ENCODE measurements at regions not wholly inside any gene's neighbourhood (a gene's known extent, or its start where the extent isn't known, plus 50 kb on each side); places are given as distances from the start of the nearest gene placed in this dataset.

- H3K36me3 Mint-ChIP-seq (ENCODE audit: low read depth), result peaks cover 3% of the 10 kb centered on the region
- H3K4me3 Mint-ChIP-seq, result no peak overlapping the region
- H3K4me1 Mint-ChIP-seq (ENCODE audit: low read depth), result no peaks in the 10 kb centered on the region
- H3K9me3 Mint-ChIP-seq, result peaks cover 9% of the 10 kb centered on the region
- no peaks in the 10 kb centered on the region for H3K27me3 Mint-ChIP-seq
- H3K27ac Mint-ChIP-seq, result no peak overlapping the region
Observed at GRCh38 chr3:68186733-68187132, 532.3 kb upstream of the SUCLG2 start.

- H3K4me3 Mint-ChIP-seq, result no peak overlapping the region
- H3K4me1 Mint-ChIP-seq (ENCODE audit: low read depth), result no peaks in the 10 kb centered on the region
- peaks cover 11% of the 10 kb centered on the region for H3K36me3 Mint-ChIP-seq (ENCODE audit: low read depth)
- H3K9me3 Mint-ChIP-seq, result peaks cover 38% of the 10 kb centered on the region
- H3K27me3 Mint-ChIP-seq, result no peaks in the 10 kb centered on the region
- H3K27ac Mint-ChIP-seq, result no peak overlapping the region
Observed at GRCh38 chr3:68176600-68176999, 522.2 kb upstream of the SUCLG2 start.

- peaks cover 20% of the 10 kb centered on the region for H3K36me3 Mint-ChIP-seq (ENCODE audit: low read depth)
- H3K4me3 Mint-ChIP-seq, result no peak overlapping the region
- no peaks in the 10 kb centered on the region for H3K27me3 Mint-ChIP-seq
- no peak overlapping the region for H3K27ac Mint-ChIP-seq
- peaks cover 48% of the 10 kb centered on the region for H3K9me3 Mint-ChIP-seq
- H3K4me1 Mint-ChIP-seq (ENCODE audit: low read depth), result no peaks in the 10 kb centered on the region
Observed at GRCh38 chr3:68173012-68173634, 518.7 kb upstream of the SUCLG2 start.

DNA sequence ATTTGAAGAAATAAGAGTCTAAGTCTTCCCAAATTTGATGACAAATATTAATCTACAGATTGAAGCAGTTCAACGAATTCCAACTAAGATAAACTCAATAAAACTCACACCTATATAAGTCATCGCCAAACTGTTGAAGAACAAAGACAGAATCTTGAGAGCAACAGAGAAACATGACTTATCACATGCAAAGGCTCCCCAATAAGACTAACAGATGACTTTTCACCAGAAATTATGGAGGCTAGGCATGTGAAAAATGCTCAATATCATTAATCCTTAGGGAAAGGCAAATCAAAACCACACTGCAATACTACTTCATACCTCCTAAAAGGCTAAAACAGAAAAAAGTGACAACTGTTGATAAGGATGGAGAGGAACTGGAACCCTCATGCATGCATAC, 517.6 kb upstream of the SUCLG2 start:
- H3K36me3 Mint-ChIP-seq (ENCODE audit: low read depth), result peaks cover 20% of the 10 kb centered on the region
- H3K27ac Mint-ChIP-seq, result no peak overlapping the region
- H3K4me1 Mint-ChIP-seq (ENCODE audit: low read depth), result no peaks in the 10 kb centered on the region
- H3K9me3 Mint-ChIP-seq, result peaks cover 48% of the 10 kb centered on the region
- no peak overlapping the region for H3K4me3 Mint-ChIP-seq
- no peaks in the 10 kb centered on the region for H3K27me3 Mint-ChIP-seq

DNA sequence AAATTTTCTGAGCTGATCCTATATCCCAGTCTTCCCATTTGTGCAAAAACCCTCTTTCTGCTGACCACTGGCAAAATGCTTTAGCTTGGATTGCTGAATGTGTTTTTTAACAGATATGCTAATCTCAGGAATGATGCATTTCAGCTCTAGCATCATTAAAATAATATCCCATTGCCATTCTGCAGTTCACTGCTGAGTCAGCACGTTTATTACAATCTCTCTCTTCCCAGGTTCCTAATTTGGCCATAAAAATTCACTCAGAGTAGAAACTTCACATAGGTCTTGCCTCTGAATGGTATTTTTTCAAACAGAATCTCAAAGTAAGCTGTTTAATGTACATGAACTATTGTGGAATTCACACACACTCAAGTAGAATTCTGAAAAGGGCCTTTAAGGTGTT, 509.6 kb upstream of the SUCLG2 start:
- no peak overlapping the region for H3K4me3 Mint-ChIP-seq
- H3K27me3 Mint-ChIP-seq, result no peaks in the 10 kb centered on the region
- no peak overlapping the region for H3K27ac Mint-ChIP-seq
- H3K4me1 Mint-ChIP-seq (ENCODE audit: low read depth), result no peaks in the 10 kb centered on the region
- H3K36me3 Mint-ChIP-seq (ENCODE audit: low read depth), result no peaks in the 10 kb centered on the region
- no peaks in the 10 kb centered on the region for H3K9me3 Mint-ChIP-seq

DNA sequence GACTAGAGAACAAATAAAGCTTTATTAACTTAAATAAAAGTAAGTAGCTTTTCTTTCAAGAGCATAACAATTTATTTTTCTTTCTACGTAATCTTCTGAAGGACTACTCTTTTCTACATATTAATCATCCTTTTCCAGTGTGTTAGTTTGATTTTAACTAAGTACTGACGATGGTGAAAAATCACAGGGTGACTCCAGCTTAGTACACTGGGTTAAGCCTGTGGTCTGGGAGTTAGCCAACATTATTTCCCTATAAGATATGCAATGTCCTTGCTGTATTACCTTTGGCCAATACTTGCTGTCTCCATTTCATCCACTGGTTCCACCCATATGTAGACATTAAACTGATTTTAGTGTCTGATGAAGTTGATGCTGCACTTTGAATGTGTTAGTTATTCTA, 508.6 kb upstream of the SUCLG2 start:
- Mint-ChIP-seq H3K9me3 (no peaks in the 10 kb centered on the region), H3K4me3 (no peak overlapping the region), H3K36me3 (ENCODE audit: low read depth) (no peaks in the 10 kb centered on the region), H3K4me1 (ENCODE audit: low read depth) (no peaks in the 10 kb centered on the region), H3K27me3 (no peaks in the 10 kb centered on the region), H3K27ac (no peak overlapping the region)

DNA sequence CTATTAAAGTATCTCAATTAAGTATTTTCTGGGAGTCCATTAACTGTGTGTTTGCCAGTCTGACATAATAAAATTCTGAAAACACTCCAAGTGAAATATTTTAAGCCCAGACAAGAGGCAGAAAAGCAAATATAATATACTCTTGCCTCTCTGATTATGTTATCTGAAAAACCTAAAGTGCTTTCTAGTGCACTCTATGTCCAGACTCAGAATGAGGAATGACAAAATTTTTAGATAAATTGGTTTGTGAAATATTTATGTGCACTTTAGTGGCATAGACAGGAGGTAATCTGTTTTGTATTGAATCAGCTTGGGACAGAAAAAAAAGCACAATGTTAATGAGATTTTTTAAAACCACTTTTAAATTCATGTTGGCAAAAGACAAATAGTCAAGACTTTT, 508.2 kb upstream of the SUCLG2 start:
- Mint-ChIP-seq H3K27ac (no peak overlapping the region), H3K27me3 (no peaks in the 10 kb centered on the region), H3K4me1 (ENCODE audit: low read depth) (no peaks in the 10 kb centered on the region), H3K36me3 (ENCODE audit: low read depth) (no peaks in the 10 kb centered on the region), H3K9me3 (no peaks in the 10 kb centered on the region), H3K4me3 (no peak overlapping the region)

DNA sequence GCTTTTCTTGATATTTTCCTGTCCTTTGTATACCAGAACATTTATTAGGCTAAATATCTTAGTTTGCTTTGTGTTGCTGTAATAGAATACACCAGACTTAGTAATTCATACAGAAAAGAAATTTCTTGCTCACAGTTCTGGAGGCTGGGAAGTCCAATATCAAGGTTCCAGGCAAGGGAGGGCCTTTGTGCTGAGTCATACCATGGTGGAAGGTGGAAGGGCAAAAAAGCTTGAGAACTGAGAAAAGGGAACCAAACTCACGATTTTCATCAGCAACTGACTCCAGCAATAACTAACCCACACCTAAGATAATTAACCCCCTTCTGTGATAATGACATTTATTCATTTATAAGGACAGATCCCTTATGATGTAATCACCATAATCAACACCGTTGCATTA, 496.9 kb upstream of the SUCLG2 start:
- no peaks in the 10 kb centered on the region for H3K9me3 Mint-ChIP-seq
- no peaks in the 10 kb centered on the region for H3K4me1 Mint-ChIP-seq (ENCODE audit: low read depth)
- H3K36me3 Mint-ChIP-seq (ENCODE audit: low read depth), result no peaks in the 10 kb centered on the region
- H3K27me3 Mint-ChIP-seq, result no peaks in the 10 kb centered on the region
- no peak overlapping the region for H3K27ac Mint-ChIP-seq
- no peak overlapping the region for H3K4me3 Mint-ChIP-seq

- H3K9me3 Mint-ChIP-seq, result no peaks in the 10 kb centered on the region
- H3K27ac Mint-ChIP-seq, result no peak overlapping the region
- no peak overlapping the region for H3K4me3 Mint-ChIP-seq
- H3K36me3 Mint-ChIP-seq (ENCODE audit: low read depth), result no peaks in the 10 kb centered on the region
- no peaks in the 10 kb centered on the region for H3K27me3 Mint-ChIP-seq
- no peaks in the 10 kb centered on the region for H3K4me1 Mint-ChIP-seq (ENCODE audit: low read depth)
Observed at GRCh38 chr3:68148447-68148846, 494.0 kb upstream of the SUCLG2 start.

DNA sequence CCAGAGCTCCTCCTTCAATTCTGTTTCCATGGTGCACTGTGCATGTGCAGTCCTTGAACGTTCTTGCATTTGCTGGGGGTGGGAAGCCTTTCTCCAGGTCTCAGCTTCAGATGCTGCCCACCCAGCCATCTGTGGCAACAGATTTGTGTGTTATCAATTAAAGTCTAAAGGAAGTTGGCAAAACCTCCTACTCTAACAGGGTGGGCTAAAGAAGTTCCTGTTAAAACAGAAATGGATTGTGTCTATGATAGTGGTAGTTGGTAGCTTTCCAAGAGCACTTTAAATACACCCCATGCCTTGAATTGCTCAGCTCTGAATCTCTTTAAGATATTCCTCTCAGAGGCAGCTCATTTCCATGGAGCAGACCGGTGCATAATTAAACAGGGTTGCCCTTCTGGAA, 488.0 kb upstream of the SUCLG2 start:
- no peak overlapping the region for H3K27ac Mint-ChIP-seq
- H3K27me3 Mint-ChIP-seq, result no peaks in the 10 kb centered on the region
- H3K4me3 Mint-ChIP-seq, result no peak overlapping the region
- H3K9me3 Mint-ChIP-seq, result no peaks in the 10 kb centered on the region
- H3K4me1 Mint-ChIP-seq (ENCODE audit: low read depth), result no peaks in the 10 kb centered on the region
- H3K36me3 Mint-ChIP-seq (ENCODE audit: low read depth), result no peaks in the 10 kb centered on the region

DNA sequence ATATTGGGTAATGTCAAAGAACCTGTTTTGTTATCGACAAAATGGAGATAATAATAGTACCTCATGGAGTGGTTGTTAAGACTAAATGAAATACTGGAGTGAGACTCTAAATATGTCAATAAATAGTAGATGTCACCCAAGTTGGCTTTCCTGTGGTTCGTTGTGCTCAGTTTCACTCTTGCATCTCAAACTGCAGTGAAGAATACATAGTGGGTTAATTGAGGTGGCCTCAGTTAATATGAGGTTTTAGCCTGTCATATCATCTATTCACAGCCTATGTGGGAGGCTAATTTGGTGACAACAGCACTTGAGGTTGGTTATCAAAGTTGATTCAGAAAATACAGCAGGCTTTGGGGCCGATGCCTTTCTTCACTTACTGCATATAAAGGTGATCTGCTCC, 485.5 kb upstream of the SUCLG2 start:
- no peaks in the 10 kb centered on the region for H3K9me3 Mint-ChIP-seq
- H3K4me1 Mint-ChIP-seq (ENCODE audit: low read depth), result no peaks in the 10 kb centered on the region
- H3K27me3 Mint-ChIP-seq, result no peaks in the 10 kb centered on the region
- H3K36me3 Mint-ChIP-seq (ENCODE audit: low read depth), result no peaks in the 10 kb centered on the region
- no peak overlapping the region for H3K4me3 Mint-ChIP-seq
- no peak overlapping the region for H3K27ac Mint-ChIP-seq

- Mint-ChIP-seq H3K27ac (no peak overlapping the region), H3K9me3 (peaks cover 4% of the 10 kb centered on the region), H3K4me1 (ENCODE audit: low read depth) (no peaks in the 10 kb centered on the region), H3K27me3 (no peaks in the 10 kb centered on the region), H3K4me3 (no peak overlapping the region), H3K36me3 (ENCODE audit: low read depth) (no peaks in the 10 kb centered on the region)
Observed at GRCh38 chr3:68136411-68136810, 482.0 kb upstream of the SUCLG2 start.

DNA sequence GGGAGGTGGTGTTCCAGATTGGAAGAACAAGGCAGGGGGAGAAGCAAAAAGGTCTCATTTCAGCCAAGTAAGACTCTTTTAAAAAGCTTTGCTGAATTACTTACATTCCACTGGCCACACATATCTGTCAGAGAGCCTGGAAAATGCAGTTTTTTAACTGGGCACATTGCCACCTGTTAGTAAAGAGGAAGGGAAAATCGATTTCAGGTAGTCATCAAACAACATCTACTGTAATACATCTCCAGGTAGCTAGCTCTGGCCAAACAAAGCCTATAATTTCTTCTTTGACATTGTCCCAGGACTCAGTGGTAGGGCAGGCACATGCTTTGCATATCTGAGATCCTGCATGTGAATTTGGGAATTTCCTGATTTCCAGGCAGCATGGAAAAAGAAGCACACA, 480.7 kb upstream of the SUCLG2 start:
- H3K27ac Mint-ChIP-seq, result no peak overlapping the region
- H3K27me3 Mint-ChIP-seq, result no peaks in the 10 kb centered on the region
- H3K4me3 Mint-ChIP-seq, result no peak overlapping the region
- peaks cover 4% of the 10 kb centered on the region for H3K9me3 Mint-ChIP-seq
- H3K4me1 Mint-ChIP-seq (ENCODE audit: low read depth), result no peaks in the 10 kb centered on the region
- no peaks in the 10 kb centered on the region for H3K36me3 Mint-ChIP-seq (ENCODE audit: low read depth)

GRCh38 chr3:68129065-68129464, 474.7 kb upstream of the SUCLG2 start:
- no peak overlapping the region for H3K4me3 Mint-ChIP-seq
- H3K27ac Mint-ChIP-seq, result no peak overlapping the region
- peaks cover 4% of the 10 kb centered on the region for H3K9me3 Mint-ChIP-seq
- no peaks in the 10 kb centered on the region for H3K4me1 Mint-ChIP-seq (ENCODE audit: low read depth)
- no peaks in the 10 kb centered on the region for H3K36me3 Mint-ChIP-seq (ENCODE audit: low read depth)
- no peaks in the 10 kb centered on the region for H3K27me3 Mint-ChIP-seq

DNA sequence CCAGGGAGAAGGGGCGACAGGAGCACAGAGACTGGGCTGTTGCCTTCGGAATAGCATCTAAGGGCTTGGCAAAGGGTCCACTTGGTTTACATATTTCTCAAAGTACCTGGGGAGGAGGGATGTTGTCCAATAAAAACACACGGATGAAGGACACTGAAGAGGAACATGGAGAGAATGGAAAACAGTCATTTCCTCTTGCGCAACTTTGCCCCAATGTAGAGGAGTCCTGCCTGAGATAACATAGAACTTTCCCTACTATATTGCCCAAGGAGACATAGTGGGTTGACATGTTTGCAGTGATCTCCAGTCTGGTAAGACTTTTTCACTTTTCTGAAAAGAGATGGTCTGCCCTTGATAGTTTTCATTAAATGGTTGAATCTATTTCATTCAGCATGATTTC, 468.8 kb upstream of the SUCLG2 start:
- H3K27me3 Mint-ChIP-seq, result no peaks in the 10 kb centered on the region
- no peaks in the 10 kb centered on the region for H3K4me1 Mint-ChIP-seq (ENCODE audit: low read depth)
- no peak overlapping the region for H3K4me3 Mint-ChIP-seq
- H3K27ac Mint-ChIP-seq, result no peak overlapping the region
- H3K9me3 Mint-ChIP-seq, result no peaks in the 10 kb centered on the region
- no peaks in the 10 kb centered on the region for H3K36me3 Mint-ChIP-seq (ENCODE audit: low read depth)

- no peak overlapping the region for H3K27ac Mint-ChIP-seq
- no peaks in the 10 kb centered on the region for H3K36me3 Mint-ChIP-seq (ENCODE audit: low read depth)
- no peak overlapping the region for H3K4me3 Mint-ChIP-seq
- no peaks in the 10 kb centered on the region for H3K27me3 Mint-ChIP-seq
- H3K4me1 Mint-ChIP-seq (ENCODE audit: low read depth), result no peaks in the 10 kb centered on the region
- no peaks in the 10 kb centered on the region for H3K9me3 Mint-ChIP-seq
Observed at GRCh38 chr3:68121287-68121686, 466.9 kb upstream of the SUCLG2 start.

Data from stimulated activated naive CD8-positive, alpha-beta T cell treated with anti-CD3 and anti-CD28 coated beads, Interleukin-15, Interleukin-2, amounts not matched to agents 100 ng/mL and 50 ng/mL, for 24 hours (primary cell).